ENCODE measurements at regions not wholly inside any gene's neighbourhood (a gene's known extent, or its start where the extent isn't known, plus 50 kb on each side); places are given as distances from the start of the nearest gene placed in this dataset.
A peak's percentile ranks its signal among the peaks of the same experiment; 100 is the strongest.

- DNase-seq (ENCODE audit: insufficient read length, low spot score) (no peak), FAIRE-seq (peak; percentile 78)
- TF ChIP-seq POLR2A (IDR thresholded peaks at IDR 0.05; ENCODE audit: low read depth, low read length) = no peak
Measured at GRCh38 chr1:219402925-219403324, 210.0 kb downstream of the ZC3H11B start.

GRCh38 chr1:219401724-219402625, 210.9 kb downstream of the ZC3H11B start:
- no peak for TF ChIP-seq POLR2A (IDR thresholded peaks at IDR 0.05; ENCODE audit: low read depth, low read length)
- no peak for FAIRE-seq
- no peak for DNase-seq (ENCODE audit: insufficient read length, low spot score)

- no peak for DNase-seq (ENCODE audit: insufficient read length, low spot score)
- TF ChIP-seq POLR2A (IDR thresholded peaks at IDR 0.05; ENCODE audit: low read depth, low read length) = no peak
- FAIRE-seq = no peak
Measured at GRCh38 chr1:219399446-219399845, 213.5 kb downstream of the ZC3H11B start.

GRCh38 chr1:219398815-219399396, 214.0 kb downstream of the ZC3H11B start:
- no peak for DNase-seq (ENCODE audit: insufficient read length, low spot score)
- TF ChIP-seq POLR2A (IDR thresholded peaks at IDR 0.05; ENCODE audit: low read depth, low read length) = no peak
- FAIRE-seq = no peak

- DNase-seq (ENCODE audit: insufficient read length, low spot score) (no peak), FAIRE-seq (no peak)
- no peak for TF ChIP-seq POLR2A (IDR thresholded peaks at IDR 0.05; ENCODE audit: low read depth, low read length)
Measured at GRCh38 chr1:219397511-219397910, 215.4 kb downstream of the ZC3H11B start.

GRCh38 chr1:219391297-219391696, 217.6 kb downstream of the LYPLAL1 start:
- FAIRE-seq (no peak), DNase-seq (ENCODE audit: insufficient read length, low spot score) (no peak)
- TF ChIP-seq POLR2A (IDR thresholded peaks at IDR 0.05; ENCODE audit: low read depth, low read length) = no peak

- no peak for TF ChIP-seq POLR2A (IDR thresholded peaks at IDR 0.05; ENCODE audit: low read depth, low read length)
- FAIRE-seq (no peak), DNase-seq (ENCODE audit: insufficient read length, low spot score) (no peak)
Measured at GRCh38 chr1:219387211-219387610, 213.5 kb downstream of the LYPLAL1 start.

GRCh38 chr1:219385787-219386427, 212.2 kb downstream of the LYPLAL1 start:
- peak; percentile 18 for DNase-seq (ENCODE audit: insufficient read length, low spot score)
- no peak for TF ChIP-seq POLR2A (IDR thresholded peaks at IDR 0.05; ENCODE audit: low read depth, low read length)
- FAIRE-seq = peak; percentile 96

GRCh38 chr1:219383281-219383680, 209.6 kb downstream of the LYPLAL1 start:
- no peak for DNase-seq (ENCODE audit: insufficient read length, low spot score)
- FAIRE-seq = no peak
- TF ChIP-seq POLR2A (IDR thresholded peaks at IDR 0.05; ENCODE audit: low read depth, low read length) = no peak

- TF ChIP-seq POLR2A (IDR thresholded peaks at IDR 0.05; ENCODE audit: low read depth, low read length) = no peak
- DNase-seq (ENCODE audit: insufficient read length, low spot score) (no peak), FAIRE-seq (no peak)
Measured at GRCh38 chr1:219381396-219381795, 207.7 kb downstream of the LYPLAL1 start.

- FAIRE-seq (no peak), DNase-seq (ENCODE audit: insufficient read length, low spot score) (no peak)
- no peak for TF ChIP-seq POLR2A (IDR thresholded peaks at IDR 0.05; ENCODE audit: low read depth, low read length)
Measured at GRCh38 chr1:219380463-219380862, 206.8 kb downstream of the LYPLAL1 start.

- no peak for TF ChIP-seq POLR2A (IDR thresholded peaks at IDR 0.05; ENCODE audit: low read depth, low read length)
- FAIRE-seq (no peak), DNase-seq (ENCODE audit: insufficient read length, low spot score) (no peak)
Measured at GRCh38 chr1:219379691-219380090, 206.0 kb downstream of the LYPLAL1 start.

GRCh38 chr1:219374636-219375035, 201.0 kb downstream of the LYPLAL1 start:
- TF ChIP-seq POLR2A (IDR thresholded peaks at IDR 0.05; ENCODE audit: low read depth, low read length) = no peak
- DNase-seq (ENCODE audit: insufficient read length, low spot score) (no peak), FAIRE-seq (no peak)

GRCh38 chr1:219374046-219374566, 200.4 kb downstream of the LYPLAL1 start:
- FAIRE-seq = no peak
- TF ChIP-seq POLR2A (IDR thresholded peaks at IDR 0.05; ENCODE audit: low read depth, low read length) = no peak
- no peak for DNase-seq (ENCODE audit: insufficient read length, low spot score)

Measured in H54 (cell line).